Brain microvascular endothelial cell (primary cell): ENCODE measurements at regions not wholly inside any gene's neighbourhood (a gene's known extent, or its start where the extent isn't known, plus 50 kb on each side); places are given as distances from the start of the nearest gene placed in this dataset.

ENCODE experiments used
- DNase-seq: peaks from one replicate; pipeline ENCODE4 v3.0.0-alpha.2; 2020
- H3K27ac ChIP-seq: fragments of 250-450 bp; sonication (Bioruptor Pico); 2 replicates; pipeline ENCODE4 v1.5.1; 2020; ENCODE audit warnings: mild to moderate bottlenecking, moderate library complexity
- H3K27me3 ChIP-seq: fragments of 250-450 bp; sonication (Bioruptor Pico); replicated peaks from 2 replicates; pipeline ENCODE4 v1.5.1; 2020; ENCODE audit warnings: mild to moderate bottlenecking
- H3K36me3 ChIP-seq: fragments of 250-450 bp; sonication (Bioruptor Pico); replicated peaks from 2 replicates; pipeline ENCODE4 v1.5.1; 2020; ENCODE audit warnings: mild to moderate bottlenecking
- H3K4me3 ChIP-seq: 2 replicates; pipeline ENCODE4 v1.5.1; 2011; ENCODE audit warnings: low read depth, mild to moderate bottlenecking, control low read depth, low read length, moderate library complexity
- in situ Hi-C: cut with HindIII; loops from 2 replicates; pipeline ENCODE4 v1.10.0; 2017; ENCODE audit warnings: low sequenced_read_pairs, low pct_ligation_motif_present
- TF ChIP-seq, protein P1 (sequence below): IDR thresholded peaks from 2 replicates; pipeline ENCODE4 v1.5.1; 2011; ENCODE audit warnings: low read depth, mild to moderate bottlenecking, moderate library complexity, low read length, control low read depth, inconsistent platforms; ENCODE audit errors: missing control alignments

DNA sequence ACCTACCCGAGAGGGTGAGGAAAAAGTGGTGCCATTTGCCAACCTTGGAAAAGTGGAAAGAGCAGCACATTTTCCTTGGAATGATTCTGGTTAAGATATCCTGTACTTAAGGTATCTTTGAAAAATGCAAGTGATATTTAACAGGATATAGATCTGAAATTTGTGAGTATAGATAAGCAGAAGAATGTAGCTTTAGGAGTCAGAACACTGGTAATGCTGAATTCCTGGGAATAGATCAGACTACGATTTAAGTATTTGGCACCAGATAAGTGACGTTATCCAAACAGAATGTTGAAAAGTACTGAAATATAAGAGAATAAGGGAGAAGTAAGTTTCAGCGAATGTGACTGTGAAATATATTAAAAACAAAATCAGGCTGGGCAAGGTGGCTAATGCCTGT lies 210.1 kb downstream of the PCDH7 start:
- no peak for DNase-seq
- Histone ChIP-seq H3K36me3 (no peaks in the 10 kb centered on the region), H3K27me3 (no peaks in the 10 kb centered on the region), H3K27ac (no peak overlapping the region), H3K4me3 (no peak overlapping the region)
- in situ Hi-C loops, result no loop called here
- TF ChIP-seq, protein P1, sequence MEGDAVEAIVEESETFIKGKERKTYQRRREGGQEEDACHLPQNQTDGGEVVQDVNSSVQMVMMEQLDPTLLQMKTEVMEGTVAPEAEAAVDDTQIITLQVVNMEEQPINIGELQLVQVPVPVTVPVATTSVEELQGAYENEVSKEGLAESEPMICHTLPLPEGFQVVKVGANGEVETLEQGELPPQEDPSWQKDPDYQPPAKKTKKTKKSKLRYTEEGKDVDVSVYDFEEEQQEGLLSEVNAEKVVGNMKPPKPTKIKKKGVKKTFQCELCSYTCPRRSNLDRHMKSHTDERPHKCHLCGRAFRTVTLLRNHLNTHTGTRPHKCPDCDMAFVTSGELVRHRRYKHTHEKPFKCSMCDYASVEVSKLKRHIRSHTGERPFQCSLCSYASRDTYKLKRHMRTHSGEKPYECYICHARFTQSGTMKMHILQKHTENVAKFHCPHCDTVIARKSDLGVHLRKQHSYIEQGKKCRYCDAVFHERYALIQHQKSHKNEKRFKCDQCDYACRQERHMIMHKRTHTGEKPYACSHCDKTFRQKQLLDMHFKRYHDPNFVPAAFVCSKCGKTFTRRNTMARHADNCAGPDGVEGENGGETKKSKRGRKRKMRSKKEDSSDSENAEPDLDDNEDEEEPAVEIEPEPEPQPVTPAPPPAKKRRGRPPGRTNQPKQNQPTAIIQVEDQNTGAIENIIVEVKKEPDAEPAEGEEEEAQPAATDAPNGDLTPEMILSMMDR, result no peak

DNA sequence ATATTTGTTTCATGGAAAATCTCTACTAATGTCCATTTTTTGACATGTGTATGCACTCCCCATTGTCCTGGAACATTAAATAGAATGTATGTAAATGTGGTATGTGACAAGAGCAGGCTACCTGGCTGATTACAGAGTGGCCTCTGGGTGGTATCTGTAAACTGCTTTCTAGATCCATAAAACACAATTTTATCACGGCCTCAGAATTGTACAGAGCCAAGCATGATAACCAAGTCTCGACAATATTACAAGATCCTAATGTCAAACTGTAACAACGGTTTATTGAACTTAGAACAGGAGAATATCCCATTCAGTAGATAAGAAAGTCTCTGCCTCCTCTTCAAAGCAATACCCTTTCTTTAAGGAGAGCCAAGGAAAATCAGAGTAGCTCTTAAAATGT lies 212.4 kb downstream of the PCDH7 start:
- Histone ChIP-seq H3K27ac (no peak overlapping the region), H3K27me3 (no peaks in the 10 kb centered on the region), H3K4me3 (no peak overlapping the region), H3K36me3 (no peaks in the 10 kb centered on the region)
- TF ChIP-seq, protein P1, result no peak
- in situ Hi-C loops, result no loop called here
- DNase-seq, result no peak

DNA sequence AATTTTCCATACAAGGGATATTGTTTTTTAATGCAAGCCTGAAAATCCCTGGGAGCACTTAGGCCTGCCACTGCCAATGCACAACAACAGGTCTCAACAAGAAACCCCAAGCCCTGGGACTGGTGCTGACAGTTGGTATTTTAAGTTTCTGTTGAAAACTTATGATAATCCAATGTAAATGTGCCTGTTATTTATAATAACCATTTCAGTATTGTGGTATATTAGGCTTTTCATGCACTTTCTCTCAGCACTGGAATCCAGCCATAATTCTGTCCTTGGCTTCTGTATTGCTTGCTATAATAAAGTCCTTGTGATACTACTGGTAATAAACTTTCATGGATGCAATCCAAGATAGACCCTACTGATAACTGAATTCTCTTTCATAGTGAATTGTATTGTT lies 218.9 kb downstream of the PCDH7 start:
- no peak overlapping the region for H3K4me3 ChIP-seq
- no peak for DNase-seq
- in situ Hi-C loops, result no loop called here
- TF ChIP-seq, protein P1, result no peak
- no peaks in the 10 kb centered on the region for H3K36me3 ChIP-seq
- no peak overlapping the region for H3K27ac ChIP-seq
- H3K27me3 ChIP-seq, result no peaks in the 10 kb centered on the region

DNA sequence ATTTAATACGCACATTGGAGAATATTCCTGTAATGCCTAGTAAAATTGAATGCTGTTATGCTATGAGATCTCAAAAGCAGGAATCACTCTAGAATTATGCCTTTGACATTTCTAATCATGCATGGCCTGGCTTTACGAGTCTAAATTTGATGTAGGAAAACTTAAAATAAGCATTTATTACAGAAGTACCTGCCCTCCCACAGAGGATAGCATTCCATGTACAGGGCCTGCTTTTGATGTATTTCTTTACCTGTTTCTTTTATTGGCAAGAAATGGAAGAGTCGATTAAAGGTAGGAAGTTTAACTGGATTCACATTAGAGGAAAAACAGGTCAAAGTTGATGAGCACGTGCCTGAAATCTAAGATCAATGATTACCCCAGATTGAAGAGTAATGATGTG lies 219.5 kb downstream of the PCDH7 start:
- in situ Hi-C loops, result no loop called here
- H3K27ac ChIP-seq, result no peak overlapping the region

DNA sequence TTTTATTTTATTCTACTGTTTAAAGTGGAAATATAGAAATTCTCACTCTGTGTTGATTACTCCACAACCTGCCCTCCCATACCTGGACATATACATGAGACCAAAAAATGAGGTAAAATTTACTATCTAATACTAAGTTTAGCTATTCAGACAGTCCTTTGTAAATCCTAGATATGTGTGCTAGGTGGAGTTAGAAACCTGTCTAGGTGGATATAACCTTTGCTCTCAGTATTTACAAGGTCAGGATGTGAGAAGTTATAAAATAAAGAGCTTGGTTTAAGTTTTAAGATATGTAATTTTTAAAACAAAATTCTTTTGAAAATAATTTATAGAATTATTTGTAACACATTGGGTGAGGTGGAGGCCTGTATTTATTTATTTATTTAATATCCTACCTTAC lies 221.5 kb downstream of the PCDH7 start:
- no peak for DNase-seq
- Histone ChIP-seq H3K27me3 (no peaks in the 10 kb centered on the region), H3K36me3 (no peaks in the 10 kb centered on the region), H3K27ac (no peak overlapping the region), H3K4me3 (no peak overlapping the region)
- TF ChIP-seq, protein P1, result no peak
- in situ Hi-C loops, result no loop called here

More for the DNA sequence above, 219.5 kb downstream of the PCDH7 start:
- Histone ChIP-seq H3K27me3 (no peaks in the 10 kb centered on the region), H3K36me3 (no peaks in the 10 kb centered on the region), H3K4me3 (no peak overlapping the region)
- DNase-seq, result no peak
- TF ChIP-seq, protein P1, result no peak

DNA sequence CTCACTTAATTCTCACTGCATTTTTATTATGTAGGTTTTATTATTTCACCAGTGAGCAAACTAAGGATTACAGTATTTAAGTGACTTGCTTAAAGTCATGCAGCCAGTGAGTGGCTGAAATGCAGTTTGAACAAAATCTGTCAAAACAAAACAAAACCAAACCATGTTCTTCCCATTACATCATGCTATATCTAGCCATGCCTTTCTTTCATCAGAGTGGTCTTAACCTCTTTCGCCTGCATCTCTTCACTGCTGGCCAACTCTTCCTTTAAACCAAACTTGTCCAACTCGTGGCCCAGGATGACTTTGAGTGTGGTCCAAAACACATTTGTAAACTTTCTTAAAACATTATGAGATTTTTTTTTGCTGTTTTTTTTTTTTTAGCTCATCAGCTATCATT lies 223.2 kb downstream of the PCDH7 start:
- TF ChIP-seq, protein P1, result no peak
- in situ Hi-C loops, result no loop called here

More for the DNA sequence above, 223.2 kb downstream of the PCDH7 start:
- Histone ChIP-seq H3K27ac (no peak overlapping the region), H3K36me3 (no peaks in the 10 kb centered on the region), H3K4me3 (no peak overlapping the region), H3K27me3 (no peaks in the 10 kb centered on the region)
- no peak for DNase-seq
